ENCODE measurements at regions not wholly inside any gene's neighbourhood (a gene's known extent, or its start where the extent isn't known, plus 50 kb on each side); places are given as distances from the start of the nearest gene placed in this dataset.
"Not testable (repeated sequence)": the region's sequence is repeated elsewhere in the genome, so short reads cannot be mapped to it uniquely, and the experiment has no call there.

DNA sequence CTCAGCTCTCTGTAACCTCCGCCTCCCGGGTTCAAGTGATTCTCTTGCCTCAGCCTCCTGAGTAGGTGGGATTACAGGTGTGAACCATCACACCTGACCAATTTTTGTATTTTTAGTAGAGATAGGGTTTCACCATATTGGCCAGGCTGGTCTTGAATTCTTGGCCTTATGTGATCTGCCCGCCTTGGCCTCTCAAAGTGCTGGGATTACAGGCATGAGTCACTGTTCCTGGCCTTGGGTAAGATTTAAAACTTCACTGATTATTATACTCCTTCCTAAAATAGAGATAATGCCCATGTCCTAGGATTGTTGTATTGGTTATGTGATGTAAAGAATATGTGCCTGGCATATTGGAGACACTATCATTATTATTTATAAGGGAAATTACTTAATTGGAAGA, 495.2 kb downstream of the PCNX1 start:
- TF ChIP-seq, protein P1, sequence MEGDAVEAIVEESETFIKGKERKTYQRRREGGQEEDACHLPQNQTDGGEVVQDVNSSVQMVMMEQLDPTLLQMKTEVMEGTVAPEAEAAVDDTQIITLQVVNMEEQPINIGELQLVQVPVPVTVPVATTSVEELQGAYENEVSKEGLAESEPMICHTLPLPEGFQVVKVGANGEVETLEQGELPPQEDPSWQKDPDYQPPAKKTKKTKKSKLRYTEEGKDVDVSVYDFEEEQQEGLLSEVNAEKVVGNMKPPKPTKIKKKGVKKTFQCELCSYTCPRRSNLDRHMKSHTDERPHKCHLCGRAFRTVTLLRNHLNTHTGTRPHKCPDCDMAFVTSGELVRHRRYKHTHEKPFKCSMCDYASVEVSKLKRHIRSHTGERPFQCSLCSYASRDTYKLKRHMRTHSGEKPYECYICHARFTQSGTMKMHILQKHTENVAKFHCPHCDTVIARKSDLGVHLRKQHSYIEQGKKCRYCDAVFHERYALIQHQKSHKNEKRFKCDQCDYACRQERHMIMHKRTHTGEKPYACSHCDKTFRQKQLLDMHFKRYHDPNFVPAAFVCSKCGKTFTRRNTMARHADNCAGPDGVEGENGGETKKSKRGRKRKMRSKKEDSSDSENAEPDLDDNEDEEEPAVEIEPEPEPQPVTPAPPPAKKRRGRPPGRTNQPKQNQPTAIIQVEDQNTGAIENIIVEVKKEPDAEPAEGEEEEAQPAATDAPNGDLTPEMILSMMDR (IDR thresholded peaks at IDR 0.05) = not testable (repeated sequence)
- TF ChIP-seq POLR2A (IDR thresholded peaks at IDR 0.05) = not testable (repeated sequence)

All from uterus (tissue), 2 donors.